DMS 273 (cell line): ENCODE measurements at regions not wholly inside any gene's neighbourhood (a gene's known extent, or its start where the extent isn't known, plus 50 kb on each side); places are given as distances from the start of the nearest gene placed in this dataset.
"Not testable (repeated sequence)": the region's sequence is repeated elsewhere in the genome, so short reads cannot be mapped to it uniquely, and the experiment has no call there.

Source experiments
- DNase-seq: peaks from one replicate; lab custom pipeline; 2025; ENCODE audit not compliant: unreplicated experiment; lab: John Stamatoyannopoulos, UW

DNA sequence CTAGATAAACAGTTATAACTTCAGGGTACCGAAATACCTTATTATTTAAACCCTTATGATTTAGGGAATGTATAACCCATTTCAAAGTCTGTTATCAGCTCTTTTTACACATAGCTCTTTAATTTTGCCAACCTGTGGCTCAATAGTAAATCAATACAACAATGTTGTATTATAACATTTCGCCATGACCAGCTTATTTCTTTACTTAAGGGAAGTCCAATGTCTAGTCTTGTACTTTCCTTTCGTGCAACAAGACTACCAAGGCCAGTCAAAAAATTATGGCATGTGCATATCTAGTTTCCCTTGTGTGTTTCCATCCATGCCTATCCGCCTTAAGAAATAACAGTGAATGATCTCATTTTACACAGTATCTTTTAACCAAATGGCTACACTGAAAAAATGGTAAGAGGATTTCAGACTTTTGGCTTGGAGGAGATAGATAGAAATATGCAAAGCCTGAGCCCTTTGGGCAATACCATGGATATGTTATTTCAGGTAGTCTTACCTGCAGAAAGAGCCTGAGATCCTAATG is 239.5 kb upstream of the RPS23 start:
- no peak for DNase-seq

DNA sequence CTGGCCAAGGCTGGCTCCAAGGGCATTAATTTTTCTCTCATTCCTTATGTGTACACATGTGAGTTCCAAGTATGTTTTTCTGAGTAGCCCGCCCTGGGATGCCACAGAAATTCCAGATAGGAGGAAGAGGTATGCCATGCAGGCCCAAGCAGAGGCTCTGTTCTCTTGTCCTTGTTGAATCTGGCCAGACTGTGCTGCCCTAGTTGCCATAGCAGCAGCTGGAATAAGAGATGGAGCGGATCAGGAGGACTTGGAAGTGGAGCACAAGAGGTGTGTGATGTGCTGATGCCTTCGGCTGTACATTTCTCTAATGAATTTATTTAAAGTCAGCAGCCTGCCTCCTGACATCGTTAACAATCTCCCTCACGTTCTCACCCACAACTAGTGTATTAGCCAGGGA is 235.6 kb upstream of the RPS23 start:
- peak; percentile 16 for DNase-seq

DNA sequence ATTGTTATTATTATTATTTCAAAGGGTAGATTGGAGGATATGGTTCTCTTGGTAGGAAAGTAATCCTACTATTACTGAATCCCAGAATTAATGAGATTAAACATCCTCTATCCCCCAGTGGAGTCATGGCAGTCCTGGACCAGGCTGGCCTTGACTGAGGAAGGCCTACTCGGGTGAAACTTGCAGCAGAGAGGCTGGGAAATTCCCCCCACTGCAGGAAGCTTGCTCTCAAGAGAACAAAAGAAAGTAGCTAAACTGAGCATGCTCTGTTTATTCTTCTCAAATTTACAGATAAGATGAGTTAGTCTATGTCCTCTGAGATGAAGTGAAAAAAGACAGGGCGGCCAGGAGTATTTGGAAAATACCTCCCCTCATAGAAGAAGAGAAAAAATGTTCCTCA is 233.9 kb upstream of the RPS23 start:
- DNase-seq: no peak

DNA sequence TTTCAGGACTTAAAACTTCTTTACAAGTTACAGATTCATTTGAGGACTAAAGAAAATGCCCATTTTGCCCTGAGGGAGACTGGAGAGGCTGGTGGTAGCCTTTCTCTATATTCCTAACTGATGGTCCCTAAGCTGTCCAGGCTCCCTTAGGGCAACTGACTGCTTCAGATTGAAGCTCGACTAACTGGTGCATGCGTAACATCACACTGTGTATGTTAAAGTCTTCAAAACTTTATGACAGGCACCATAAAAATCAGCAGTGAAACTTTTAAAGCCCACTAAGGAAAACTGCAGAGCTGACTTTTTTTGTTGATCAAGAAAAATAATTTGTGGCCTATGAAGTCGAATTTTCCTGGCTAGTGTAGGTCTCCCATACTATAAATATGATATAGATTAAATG is 233.0 kb upstream of the RPS23 start:
- no peak for DNase-seq

DNA sequence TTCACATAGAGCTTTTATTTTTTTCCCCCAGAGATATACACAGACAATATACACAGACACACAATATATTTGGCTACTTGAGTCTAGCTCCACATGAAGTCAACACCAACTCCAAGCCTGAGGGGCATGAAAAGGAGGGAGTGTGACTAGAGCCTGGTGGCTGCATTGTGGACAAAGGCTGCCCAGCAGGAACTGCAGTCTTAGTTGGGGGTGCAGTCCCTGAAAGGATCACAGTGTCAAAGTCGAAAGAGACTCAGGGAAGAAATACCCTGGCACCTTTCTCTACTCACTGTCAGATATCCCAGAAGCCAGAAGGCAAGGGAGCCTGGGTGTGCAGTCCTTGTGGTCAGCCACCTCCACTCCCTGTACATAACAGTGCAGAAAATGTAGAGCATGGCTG is 231.6 kb upstream of the RPS23 start:
- no peak for DNase-seq

DNA sequence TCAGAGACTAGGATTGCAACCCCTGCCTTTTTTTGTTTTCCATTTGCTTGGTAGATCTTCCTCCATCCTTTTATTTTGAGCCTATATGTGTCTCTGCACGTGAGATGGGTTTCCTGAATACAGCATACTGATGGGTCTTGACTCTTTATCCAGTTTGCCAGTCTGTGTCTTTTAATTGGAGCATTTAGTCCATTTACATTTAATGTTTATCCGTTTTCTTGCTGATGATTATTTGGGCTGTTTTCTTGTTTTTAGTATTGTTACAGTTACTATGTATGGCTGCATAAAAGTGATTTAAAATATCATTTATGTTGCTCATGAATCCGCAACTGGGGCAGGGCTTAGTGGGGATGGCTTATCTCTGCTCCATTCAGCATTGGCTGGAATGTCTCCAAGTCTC is 228.2 kb upstream of the RPS23 start:
- not testable (repeated sequence) for DNase-seq

DNA sequence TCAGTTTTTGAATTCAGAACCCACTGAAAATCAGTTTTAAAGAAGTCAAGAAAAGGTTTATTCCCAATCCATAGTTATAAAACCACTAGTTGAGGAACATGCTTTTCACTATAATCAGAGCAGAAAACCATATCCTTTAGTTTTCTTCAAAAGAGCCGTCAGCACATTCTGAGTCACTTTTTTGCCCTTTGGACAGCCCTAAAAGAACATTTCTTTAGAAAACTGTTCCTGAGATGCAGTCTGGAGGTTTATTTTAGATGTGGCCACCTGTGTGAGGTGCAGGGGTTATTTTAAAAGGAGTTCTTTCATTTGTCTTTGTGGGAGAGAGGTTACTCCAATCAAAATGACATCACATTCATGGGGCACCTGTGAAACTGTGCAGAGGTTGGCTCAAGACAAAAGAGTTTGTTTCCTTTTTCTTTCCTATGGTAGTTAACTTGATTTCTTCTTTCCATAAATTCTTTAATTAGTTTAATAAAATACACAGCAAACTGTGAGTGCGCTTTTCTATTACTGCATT is 221.6 kb upstream of the RPS23 start:
- DNase-seq: no peak

DNA sequence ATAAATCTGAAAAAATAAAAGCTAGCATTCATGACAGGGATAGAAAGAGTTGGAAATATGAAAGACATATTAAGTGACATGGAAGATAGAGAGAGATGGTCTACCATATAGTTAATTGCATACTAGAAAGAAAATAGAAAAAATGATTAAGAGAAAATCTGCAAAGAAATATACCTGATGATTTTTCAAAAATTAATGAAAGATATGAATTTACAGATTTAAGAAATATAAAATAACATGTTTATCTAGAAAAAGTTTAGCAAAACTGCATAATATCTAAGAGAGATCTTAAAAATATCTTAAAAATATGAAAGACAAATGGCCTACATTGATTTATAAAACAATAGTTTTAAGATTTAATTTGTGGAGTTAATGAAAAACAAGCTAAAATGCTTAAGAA is 219.1 kb upstream of the RPS23 start:
- DNase-seq: no peak

DNA sequence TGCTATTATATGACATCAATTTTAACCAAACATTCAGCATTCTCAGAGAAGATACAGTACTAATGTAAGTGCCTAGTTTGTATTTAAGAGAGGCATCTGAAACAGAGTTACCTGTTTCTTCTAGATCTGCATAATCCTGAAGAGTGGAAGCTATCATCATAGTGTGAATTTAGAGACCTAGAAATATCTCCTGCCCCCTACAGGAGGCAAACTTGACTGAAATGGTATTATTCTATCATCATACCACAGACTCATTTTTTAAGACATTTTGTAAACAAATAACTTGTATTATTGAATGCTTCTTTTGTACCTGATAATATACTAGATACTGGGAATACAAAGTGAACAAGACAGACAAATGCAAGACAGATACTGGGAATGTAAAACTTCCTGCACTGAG is 216.8 kb upstream of the RPS23 start:
- DNase-seq: peak; percentile 2

DNA sequence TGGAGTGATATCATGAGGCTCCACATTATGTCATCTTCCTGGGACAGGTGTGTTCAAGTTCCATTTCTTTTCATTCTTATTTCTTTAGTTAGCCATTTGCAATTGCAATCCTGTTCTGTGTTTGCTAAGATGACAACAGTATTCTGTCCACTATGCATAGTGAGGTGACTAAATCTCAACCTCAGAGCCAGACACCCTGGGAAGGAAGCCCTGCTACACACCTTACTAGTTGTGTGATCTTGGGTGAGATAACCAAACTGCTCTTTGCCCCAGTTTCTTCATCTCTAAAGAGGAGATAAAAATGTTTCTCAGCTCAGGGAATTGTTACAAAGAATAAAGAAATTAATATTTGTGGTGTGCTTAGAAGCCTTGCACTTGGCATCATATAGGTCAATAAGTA is 215.1 kb upstream of the RPS23 start:
- no peak for DNase-seq

DNA sequence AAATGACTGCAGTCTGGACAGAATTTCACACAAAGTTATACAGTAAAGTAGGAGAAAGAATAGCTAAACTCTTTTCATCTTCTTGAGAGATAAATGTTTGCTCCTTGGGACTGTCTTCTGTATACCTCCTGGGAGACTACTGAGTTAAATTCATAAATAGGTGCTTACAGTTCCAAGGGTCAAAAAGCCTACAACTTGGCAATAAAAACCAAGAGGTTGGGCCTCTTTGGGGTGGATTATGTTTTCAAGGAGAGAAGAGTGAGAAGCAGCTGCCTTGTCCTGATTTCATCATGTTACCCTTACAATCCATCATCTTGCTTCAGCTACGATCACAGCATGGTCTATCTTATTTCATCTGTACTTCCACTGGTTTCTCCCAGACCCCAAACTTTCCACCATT is 213.2 kb upstream of the RPS23 start:
- DNase-seq: no peak

DNA sequence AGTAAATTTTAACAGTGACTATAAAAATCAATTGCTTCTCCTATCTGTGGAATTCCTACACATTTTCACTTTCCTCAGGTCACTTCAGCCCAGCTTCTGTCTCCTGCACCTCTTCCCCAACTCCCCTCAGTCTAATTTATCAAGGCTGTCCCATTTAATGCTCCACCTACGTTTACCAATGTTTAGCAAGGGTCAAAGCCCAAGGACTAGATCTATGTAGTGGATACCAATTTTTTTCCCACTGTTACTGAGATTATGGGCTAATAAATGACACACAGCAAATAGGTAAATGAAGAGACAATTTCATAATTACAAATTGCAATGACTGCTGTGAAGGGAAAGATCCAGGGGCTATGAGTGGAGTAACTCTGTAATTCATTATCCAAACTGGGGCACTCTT is 211.5 kb upstream of the RPS23 start:
- DNase-seq: no peak

DNA sequence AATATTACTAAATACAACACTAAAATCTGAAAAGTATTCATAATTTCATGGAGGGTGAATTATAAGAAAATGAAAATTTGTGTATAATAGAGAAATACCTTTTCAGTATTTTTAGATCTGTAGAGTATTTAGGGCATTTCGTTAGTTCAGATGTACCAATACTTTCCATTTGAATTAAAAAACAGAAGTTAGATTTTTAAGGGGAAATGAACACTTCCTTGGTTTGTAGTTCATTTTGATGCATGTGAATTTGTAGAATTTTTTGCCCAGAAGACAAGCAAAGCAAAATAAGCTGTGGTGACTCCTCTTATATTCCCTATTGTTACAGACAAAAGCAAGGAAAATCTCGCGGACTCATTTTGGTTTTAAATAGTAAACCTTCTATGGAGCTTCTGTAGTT is 209.0 kb upstream of the RPS23 start:
- DNase-seq: no peak

DNA sequence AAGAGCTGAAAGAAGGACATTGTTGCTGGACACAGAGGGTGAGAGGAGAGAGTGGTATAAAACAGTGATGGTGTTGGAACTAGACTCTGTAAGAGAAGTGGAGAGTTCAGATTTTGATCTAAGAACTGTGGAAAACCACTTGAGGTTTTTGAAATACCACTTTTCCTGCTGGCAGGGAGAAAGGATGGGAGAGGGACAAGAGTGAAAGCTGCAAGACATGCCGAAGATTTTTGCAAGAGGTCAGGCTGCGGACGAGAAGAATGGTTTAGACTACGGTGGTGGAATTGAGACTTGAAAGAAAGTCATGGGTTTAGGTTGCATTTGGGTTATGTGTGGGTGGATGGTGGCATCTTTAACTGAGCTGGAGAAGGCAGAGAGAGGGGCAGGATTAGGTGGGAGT is 202.2 kb upstream of the RPS23 start:
- DNase-seq: no peak

DNA sequence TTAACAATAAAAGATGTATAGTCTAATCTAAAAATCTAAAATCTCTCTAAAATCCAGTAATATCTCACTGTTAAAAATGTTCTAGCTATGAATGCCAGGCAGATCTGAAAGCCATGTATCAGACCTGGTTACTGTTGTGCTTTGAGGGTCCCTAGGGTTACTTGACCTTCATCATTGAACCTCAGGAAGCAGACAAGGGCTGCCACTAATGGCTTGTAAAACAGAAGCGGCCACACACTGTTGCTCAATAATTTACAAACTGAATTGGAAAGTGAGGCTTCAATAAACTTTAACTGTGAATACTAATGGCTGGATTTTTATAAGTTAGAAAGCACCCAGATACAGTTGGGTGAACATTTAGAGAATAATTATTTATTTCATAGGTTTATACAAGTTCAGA is 198.0 kb upstream of the RPS23 start:
- no peak for DNase-seq

DNA sequence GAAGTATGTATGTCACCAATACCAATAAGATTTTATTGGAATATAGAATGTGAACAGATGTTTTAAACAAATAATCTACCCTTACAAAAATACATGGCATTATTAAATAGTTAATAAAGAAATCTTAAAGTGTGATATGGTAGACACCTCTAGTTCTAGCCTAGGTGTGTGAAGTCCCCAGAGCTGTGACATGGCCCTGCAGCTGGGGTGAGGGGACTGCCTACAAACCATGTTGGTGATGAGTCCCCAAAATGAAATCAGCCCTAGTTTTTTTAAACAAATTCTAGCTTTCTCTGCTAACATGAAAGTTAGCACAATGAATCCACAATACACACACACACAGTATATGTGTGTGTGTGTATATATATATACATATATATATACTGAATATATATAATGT is 195.1 kb upstream of the RPS23 start:
- DNase-seq: no peak

DNA sequence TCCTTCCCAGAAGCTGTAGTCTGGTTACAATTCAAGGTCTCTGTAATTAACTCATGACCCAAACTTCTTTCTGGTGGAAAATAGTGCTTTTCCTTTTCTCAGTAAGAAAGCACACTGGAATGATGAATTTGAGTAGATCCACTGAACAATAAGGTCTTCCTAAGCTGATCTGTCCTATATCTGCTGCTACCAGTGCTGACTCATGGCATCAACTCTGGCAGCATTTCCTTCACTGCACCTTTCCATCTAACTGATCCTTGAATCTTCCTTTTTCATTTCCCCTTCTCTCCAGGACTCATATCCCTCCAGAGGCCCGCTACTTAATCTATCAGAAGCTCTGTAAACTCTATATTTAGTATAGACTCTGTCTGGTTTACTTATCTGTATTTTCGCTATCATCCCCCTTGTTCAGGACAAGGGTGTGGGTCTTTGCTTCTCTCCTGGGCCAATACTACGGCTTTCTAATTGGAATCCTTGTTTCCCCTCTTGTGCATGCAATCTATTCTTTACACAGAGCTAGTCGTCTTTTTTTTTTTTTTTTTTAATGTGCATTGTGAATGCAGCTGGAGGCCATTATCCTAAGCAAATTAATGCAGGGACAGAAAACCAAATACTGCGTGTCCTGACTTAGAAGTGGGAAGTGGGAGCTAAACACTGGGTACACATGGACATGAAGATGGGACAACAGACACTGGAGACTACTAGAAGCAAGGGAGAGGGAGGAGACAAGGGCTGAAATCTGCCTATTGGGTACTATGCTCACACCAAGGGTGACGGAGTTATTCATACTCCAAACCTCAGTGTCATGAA is 192.2 kb upstream of the RPS23 start:
- no peak for DNase-seq

DNA sequence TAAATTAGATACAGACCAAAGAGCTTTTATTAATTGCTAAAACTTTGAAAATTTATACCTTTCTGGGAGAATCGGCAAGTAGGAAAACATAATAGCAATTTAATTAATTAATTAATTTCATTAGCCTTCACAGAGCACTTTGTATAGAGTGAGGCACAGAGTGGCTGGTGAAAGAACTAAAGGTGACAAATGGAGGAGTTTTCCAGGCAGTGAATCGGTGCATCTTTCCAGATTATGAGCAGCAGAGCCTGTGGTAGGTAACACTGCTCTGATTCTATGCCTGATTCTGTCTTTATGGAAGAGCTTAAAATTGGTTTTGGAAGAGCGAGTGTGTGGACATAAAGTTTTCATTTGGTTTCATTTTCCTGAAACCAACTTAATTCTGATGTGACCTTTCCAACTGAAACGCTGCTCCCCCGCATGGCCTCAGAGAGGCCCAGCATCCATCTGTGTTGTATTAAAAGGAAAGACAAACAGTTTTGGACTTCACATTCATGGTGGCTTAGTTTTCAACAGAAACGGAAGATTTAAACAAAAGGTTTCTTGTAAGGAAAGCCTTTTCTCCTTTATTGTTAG is 188.9 kb upstream of the RPS23 start:
- no peak for DNase-seq

DNA sequence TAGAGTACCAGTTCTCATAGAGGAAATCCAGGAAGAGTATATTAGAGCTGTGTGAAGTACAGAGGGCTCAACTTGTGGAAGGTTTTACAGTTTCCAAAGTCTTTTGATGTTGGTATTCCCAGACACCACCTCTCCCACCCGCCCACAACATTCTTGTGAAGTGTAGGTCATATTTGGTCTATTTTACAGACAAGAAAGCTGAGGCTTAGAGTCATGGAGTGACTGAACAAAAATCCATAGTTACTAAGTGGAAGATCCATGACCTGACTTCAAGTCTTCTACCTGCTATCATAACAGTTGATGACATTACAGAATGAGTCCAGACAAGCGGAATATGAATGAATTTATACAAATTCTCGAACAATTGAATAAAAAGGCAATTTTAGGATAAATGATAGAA is 187.1 kb upstream of the RPS23 start:
- DNase-seq: no peak

DNA sequence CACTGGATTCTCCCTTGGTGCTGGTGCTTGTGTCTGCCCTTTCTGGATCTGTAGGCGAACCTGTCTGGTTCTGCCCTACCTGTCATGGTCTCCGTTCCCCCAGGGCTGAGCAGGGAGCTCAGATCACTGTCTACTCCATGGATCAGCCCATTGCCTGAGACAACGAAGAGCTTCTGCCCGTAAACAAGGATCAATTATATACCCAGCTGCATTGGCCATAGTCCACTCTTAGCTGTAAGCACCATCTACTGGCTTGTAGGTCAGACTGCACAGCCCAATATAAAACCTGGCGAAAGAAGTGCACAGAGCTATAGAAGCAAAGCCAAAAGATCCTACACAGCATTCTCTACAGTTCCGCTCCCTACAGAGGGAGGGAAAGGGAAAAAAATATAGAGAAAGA is 181.5 kb upstream of the RPS23 start:
- no peak for DNase-seq

DNA sequence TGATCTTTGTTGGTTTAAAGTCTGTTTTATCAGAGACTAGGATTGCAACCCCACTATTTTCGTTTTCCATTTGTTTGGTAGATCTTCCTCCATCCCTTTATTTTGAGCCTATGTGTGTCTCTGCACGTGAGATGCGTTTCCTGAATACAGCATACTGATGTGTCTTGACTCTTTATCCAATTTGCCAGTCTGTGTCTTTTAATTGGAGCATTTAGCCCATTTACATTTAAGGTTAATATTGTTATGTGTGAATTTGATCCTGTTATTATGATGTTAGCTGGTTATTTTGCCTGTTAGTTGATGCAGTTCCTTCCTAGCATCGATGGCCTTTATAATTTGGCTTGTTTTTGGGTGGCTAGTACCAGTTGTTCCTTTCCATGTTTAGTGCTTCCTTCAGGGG is 177.2 kb upstream of the RPS23 start:
- not testable (repeated sequence) for DNase-seq

DNA sequence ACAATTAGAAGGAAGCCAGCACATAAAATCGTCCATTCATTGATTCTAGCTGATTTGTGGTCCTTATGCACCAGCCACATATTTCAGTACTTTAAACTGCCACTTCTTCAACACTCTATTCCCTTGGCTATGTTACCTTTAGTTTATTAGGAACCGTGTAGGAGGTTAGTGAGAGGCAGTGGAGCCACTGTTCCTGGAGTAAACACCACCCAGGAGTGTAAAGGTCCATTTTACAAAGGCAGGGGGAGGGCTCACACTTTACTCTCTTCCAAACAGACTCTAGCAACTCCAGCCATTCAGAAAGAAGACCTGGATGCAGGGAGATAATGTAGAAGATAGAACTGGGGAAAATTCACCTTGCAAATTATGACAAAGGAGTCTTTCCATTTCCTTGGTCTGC is 170.2 kb upstream of the RPS23 start:
- DNase-seq: no peak

DNA sequence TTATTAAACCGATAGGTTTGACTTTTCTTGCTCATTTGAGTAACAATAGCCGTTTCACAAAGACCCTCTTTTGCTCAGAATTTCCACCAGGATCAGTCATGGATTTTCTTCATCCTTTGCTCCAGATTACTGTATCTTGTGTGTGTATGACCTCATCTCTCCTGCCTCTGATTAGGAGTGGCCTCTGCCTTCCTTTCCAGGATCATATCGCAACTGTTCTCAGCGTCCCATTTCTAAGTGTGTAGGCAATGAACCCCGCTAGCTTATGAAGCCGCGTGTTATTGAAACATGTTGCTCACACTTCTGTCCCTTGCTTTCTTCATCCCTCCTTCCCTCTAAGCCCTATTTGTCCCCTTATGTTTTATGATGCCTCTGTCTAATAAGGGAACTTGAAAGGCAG is 169.8 kb upstream of the RPS23 start:
- DNase-seq: no peak
